NCI-H1105 treated with DMSO at 0.1 percent for 48 hours (cell line): ENCODE measurements at regions not wholly inside any gene's neighbourhood (a gene's known extent, or its start where the extent isn't known, plus 50 kb on each side); places are given as distances from the start of the nearest gene placed in this dataset.
A peak's percentile ranks its signal among the peaks of the same experiment; 100 is the strongest.

Experiments used
- DNase-seq: peaks from one replicate; lab custom pipeline; 2025; lab: John Stamatoyannopoulos, UW

- DNase-seq, result no peak
These were observed 517.3 kb downstream of the MED13L start for GRCh38 chr12:115760231-115760630.

- DNase-seq, result peak; percentile 81
These were observed 518.4 kb downstream of the MED13L start for GRCh38 chr12:115758877-115759620.

- peak; percentile 47 for DNase-seq
These were observed 519.3 kb downstream of the MED13L start for GRCh38 chr12:115758183-115758582.

GRCh38 chr12:115756804-115757203, 520.7 kb downstream of the MED13L start:
- peak; percentile 50 for DNase-seq

GRCh38 chr12:115756271-115756670, 521.2 kb downstream of the MED13L start:
- DNase-seq, result peak; percentile 51

- DNase-seq, result peak; percentile 36
These were observed 521.8 kb downstream of the MED13L start for GRCh38 chr12:115755725-115756085.

- peak; percentile 38 for DNase-seq
These were observed 522.3 kb downstream of the MED13L start for GRCh38 chr12:115755061-115755724.

- DNase-seq, result peak; percentile 76
These were observed 524.4 kb downstream of the MED13L start for GRCh38 chr12:115752913-115753726.

GRCh38 chr12:115752156-115752555, 525.3 kb downstream of the MED13L start:
- DNase-seq, result peak; percentile 27

- no peak for DNase-seq
These were observed 527.2 kb downstream of the MED13L start for GRCh38 chr12:115750340-115750739.

GRCh38 chr12:115749071-115749841, 528.2 kb downstream of the MED13L start:
- DNase-seq, result no peak

- DNase-seq, result no peak
These were observed 536.8 kb downstream of the MED13L start for GRCh38 chr12:115740586-115741155.

GRCh38 chr12:115737895-115738294, 539.6 kb downstream of the MED13L start:
- no peak for DNase-seq

- DNase-seq, result no peak
These were observed 541.1 kb downstream of the MED13L start for GRCh38 chr12:115736360-115736759.

GRCh38 chr12:115730975-115731541, 546.4 kb downstream of the MED13L start:
- DNase-seq, result no peak

- DNase-seq, result no peak
These were observed 550.8 kb downstream of the MED13L start for GRCh38 chr12:115726691-115727090.

- no peak for DNase-seq
These were observed 555.3 kb downstream of the MED13L start for GRCh38 chr12:115722181-115722580.

- DNase-seq, result no peak
These were observed 560.9 kb downstream of the MED13L start for GRCh38 chr12:115716551-115716950.

- no peak for DNase-seq
These were observed 564.8 kb downstream of the MED13L start for GRCh38 chr12:115712676-115713075.

GRCh38 chr12:115710104-115710564, 567.4 kb downstream of the MED13L start:
- no peak for DNase-seq

GRCh38 chr12:115709540-115710011, 567.9 kb downstream of the MED13L start:
- DNase-seq, result peak; percentile 80
